NCI-H2196 treated with DMSO at 0.1 percent for 48 hours (cell line): ENCODE measurements at regions not wholly inside any gene's neighbourhood (a gene's known extent, or its start where the extent isn't known, plus 50 kb on each side); places are given as distances from the start of the nearest gene placed in this dataset.
"Not testable (repeated sequence)": the region's sequence is repeated elsewhere in the genome, so short reads cannot be mapped to it uniquely, and the experiment has no call there.

Experiments
- DNase-seq: peaks from one replicate; lab custom pipeline; 2025; ENCODE audit not compliant: unreplicated experiment; lab: John Stamatoyannopoulos, UW

GRCh38 chr1:96130432-96130831 lies 591.2 kb upstream of the PTBP2 start:
- no peak for DNase-seq

GRCh38 chr1:96144636-96145035 lies 576.9 kb upstream of the PTBP2 start:
- no peak for DNase-seq

- no peak for DNase-seq
These were observed 576.1 kb upstream of the PTBP2 start for GRCh38 chr1:96145492-96145891.

- DNase-seq, result not testable (repeated sequence)
These were observed 568.6 kb upstream of the PTBP2 start for GRCh38 chr1:96152957-96153356.

GRCh38 chr1:96157101-96157500 lies 564.5 kb upstream of the PTBP2 start:
- DNase-seq, result no peak

- no peak for DNase-seq
These were observed 562.2 kb upstream of the PTBP2 start for GRCh38 chr1:96159379-96159778.

GRCh38 chr1:96164053-96164452 lies 557.5 kb upstream of the PTBP2 start:
- DNase-seq, result no peak

GRCh38 chr1:96178053-96178452 lies 543.5 kb upstream of the PTBP2 start:
- DNase-seq, result no peak

GRCh38 chr1:96183485-96183884 lies 538.1 kb upstream of the PTBP2 start:
- no peak for DNase-seq

GRCh38 chr1:96183928-96184327 lies 537.7 kb upstream of the PTBP2 start:
- DNase-seq, result no peak

GRCh38 chr1:96185181-96185580 lies 536.4 kb upstream of the PTBP2 start:
- DNase-seq, result no peak

GRCh38 chr1:96187020-96187419 lies 534.6 kb upstream of the PTBP2 start:
- DNase-seq, result no peak

GRCh38 chr1:96191165-96191564 lies 530.4 kb upstream of the PTBP2 start:
- no peak for DNase-seq

- DNase-seq, result no peak
These were observed 515.1 kb upstream of the PTBP2 start for GRCh38 chr1:96206451-96206850.

- no peak for DNase-seq
These were observed 513.6 kb upstream of the PTBP2 start for GRCh38 chr1:96207936-96208335.

- no peak for DNase-seq
These were observed 513.2 kb upstream of the PTBP2 start for GRCh38 chr1:96208428-96208827.

- no peak for DNase-seq
These were observed 511.5 kb upstream of the PTBP2 start for GRCh38 chr1:96210054-96210453.

GRCh38 chr1:96211202-96211601 lies 510.4 kb upstream of the PTBP2 start:
- DNase-seq, result no peak

GRCh38 chr1:96214982-96215381 lies 506.6 kb upstream of the PTBP2 start:
- no peak for DNase-seq

GRCh38 chr1:96220651-96221050 lies 500.9 kb upstream of the PTBP2 start:
- DNase-seq, result no peak

GRCh38 chr1:96222701-96223100 lies 498.9 kb upstream of the PTBP2 start:
- no peak for DNase-seq

GRCh38 chr1:96224229-96224628 lies 497.4 kb upstream of the PTBP2 start:
- not testable (repeated sequence) for DNase-seq

- DNase-seq, result no peak
These were observed 488.2 kb upstream of the PTBP2 start for GRCh38 chr1:96233422-96233821.

GRCh38 chr1:96234299-96234698 lies 487.3 kb upstream of the PTBP2 start:
- no peak for DNase-seq
